GM12864 (cell line): ENCODE measurements at regions not wholly inside any gene's neighbourhood (a gene's known extent, or its start where the extent isn't known, plus 50 kb on each side); places are given as distances from the start of the nearest gene placed in this dataset.

Experiments
- DNase-seq: peaks from one replicate; pipeline ENCODE4 v3.0.0-alpha.2; 2011; ENCODE audit warnings: low read depth
- H3K4me3 ChIP-seq: 2 replicates; pipeline ENCODE4 v1.5.1; 2011; ENCODE audit warnings: mild to moderate bottlenecking, low read depth, low read length, control low read depth
- CTCF ChIP-seq: IDR thresholded peaks from 2 replicates; pipeline ENCODE4 v1.5.1; 2011; ENCODE audit warnings: low read depth, mild to moderate bottlenecking, moderate library complexity, low read length, control low read depth, inconsistent platforms; ENCODE audit errors: missing control alignments

DNA sequence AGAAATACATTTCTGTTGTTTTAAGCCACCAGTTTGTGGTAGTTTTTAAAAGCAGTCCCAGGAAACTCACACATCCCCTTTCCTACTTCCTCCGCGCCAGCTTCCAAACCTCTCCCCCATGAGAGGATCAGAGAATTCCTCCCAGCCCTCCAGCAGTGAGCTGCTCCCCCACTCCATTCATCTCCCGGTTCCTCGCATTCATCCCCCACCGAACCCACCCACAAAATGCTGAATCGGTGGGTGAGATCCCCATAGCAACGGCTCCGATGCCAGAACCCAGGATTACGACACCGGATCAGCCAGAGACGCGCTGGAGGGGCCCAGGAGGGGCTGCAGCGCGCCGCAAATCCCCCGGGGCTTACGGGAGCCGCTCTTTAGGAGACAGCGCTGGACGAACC, 251.4 kb upstream of the RPL38 start:
- no peak for TF ChIP-seq CTCF
- DNase-seq, result no peak
- no peak overlapping the region for H3K4me3 ChIP-seq

GRCh38 chr17:73952480-73953205, 250.8 kb upstream of the RPL38 start:
- no peak for DNase-seq

GRCh38 chr17:73953206-73954033, 250.1 kb upstream of the RPL38 start:
- no peak for TF ChIP-seq CTCF
- H3K4me3 ChIP-seq, result no peak overlapping the region
- no peak for DNase-seq

More at GRCh38 chr17:73952480-73953205, 250.8 kb upstream of the RPL38 start:
- no peak overlapping the region for H3K4me3 ChIP-seq
- peak; percentile 24 for TF ChIP-seq CTCF

GRCh38 chr17:73954951-73955350, 248.5 kb upstream of the RPL38 start:
- H3K4me3 ChIP-seq, result no peak overlapping the region
- no peak for TF ChIP-seq CTCF
- no peak for DNase-seq

DNA sequence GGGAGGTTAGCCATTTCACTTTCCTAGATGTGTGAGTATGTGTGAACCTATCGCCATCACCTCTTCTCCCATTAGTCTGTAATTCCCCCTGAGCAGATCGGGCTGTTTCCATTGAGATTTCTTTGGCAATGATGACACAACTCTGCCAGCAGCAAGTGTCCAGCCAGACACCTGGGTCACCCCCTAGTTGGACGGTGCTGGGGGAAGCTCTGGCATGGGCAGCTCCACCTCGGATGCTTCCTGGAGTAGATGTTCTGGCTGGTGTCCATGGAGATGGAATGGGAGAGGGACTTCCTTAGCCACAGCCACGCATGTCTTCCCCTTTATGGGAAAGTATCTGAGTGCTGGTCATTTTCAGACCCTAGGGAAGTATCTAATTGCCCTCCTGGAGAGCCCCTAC, 247.9 kb upstream of the RPL38 start:
- DNase-seq, result no peak
- no peak overlapping the region for H3K4me3 ChIP-seq
- no peak for TF ChIP-seq CTCF

GRCh38 chr17:73956169-73956568, 247.3 kb upstream of the RPL38 start:
- TF ChIP-seq CTCF, result no peak
- DNase-seq, result no peak

More at GRCh38 chr17:73956169-73956568, 247.3 kb upstream of the RPL38 start:
- H3K4me3 ChIP-seq, result no peak overlapping the region
